IPS-18a (cell line): ENCODE measurements at regions not wholly inside any gene's neighbourhood (a gene's known extent, or its start where the extent isn't known, plus 50 kb on each side); places are given as distances from the start of the nearest gene placed in this dataset.
"Not testable (repeated sequence)": the region's sequence is repeated elsewhere in the genome, so short reads cannot be mapped to it uniquely, and the experiment has no call there.

Experiments
- H3K27ac ChIP-seq: one replicate; pipeline ENCODE4 v1.5.1; 2013; ENCODE audit warnings: low read length
- H3K27me3 ChIP-seq: one replicate; pipeline ENCODE4 v1.6.1; 2013; ENCODE audit warnings: mild to moderate bottlenecking, low read length; ENCODE audit not compliant: control insufficient read depth, insufficient read depth
- H3K36me3 ChIP-seq: one replicate; pipeline ENCODE4 v1.6.1; 2013; ENCODE audit warnings: low read depth, low read length; ENCODE audit not compliant: control insufficient read depth
- H3K4me1 ChIP-seq: one replicate; pipeline ENCODE4 v1.6.1; 2013; ENCODE audit warnings: low read depth, low read length; ENCODE audit not compliant: control insufficient read depth
- H3K4me3 ChIP-seq: one replicate; pipeline ENCODE4 v1.5.1; 2013; ENCODE audit warnings: low read length
- H3K9ac ChIP-seq: one replicate; pipeline ENCODE4 v1.6.1; 2013; ENCODE audit warnings: mild to moderate bottlenecking, low read length, moderate library complexity
- H3K9me3 ChIP-seq: one replicate; pipeline ENCODE4 v1.6.1; 2013; ENCODE audit warnings: low read depth, low read length; ENCODE audit not compliant: control insufficient read depth

GRCh38 chr2:132220589-132220988, 58.8 kb upstream of the ANKRD30BL start:
- not testable (repeated sequence) for H3K9ac ChIP-seq, H3K4me3 ChIP-seq, H3K36me3 ChIP-seq, H3K4me1 ChIP-seq, H3K27me3 ChIP-seq, H3K9me3 ChIP-seq, H3K27ac ChIP-seq

- not testable (repeated sequence) for H3K36me3 ChIP-seq, H3K9ac ChIP-seq, H3K4me3 ChIP-seq, H3K27me3 ChIP-seq, H3K9me3 ChIP-seq, H3K4me1 ChIP-seq, H3K27ac ChIP-seq
These were observed 60.1 kb upstream of the ANKRD30BL start for GRCh38 chr2:132221886-132222285.

GRCh38 chr2:132252191-132252893, 90.6 kb upstream of the ANKRD30BL start:
- no peak overlapping the region for H3K9ac ChIP-seq
- H3K36me3 ChIP-seq, result no peaks in the 10 kb centered on the region
- H3K9me3 ChIP-seq, result no peaks in the 10 kb centered on the region
- H3K4me3 ChIP-seq, result no peak overlapping the region
- no peaks in the 10 kb centered on the region for H3K27me3 ChIP-seq
- no peaks in the 10 kb centered on the region for H3K4me1 ChIP-seq
- H3K27ac ChIP-seq, result no peak overlapping the region

GRCh38 chr2:132252894-132253264, 91.1 kb upstream of the ANKRD30BL start:
- H3K27ac ChIP-seq, result no peak overlapping the region
- no peaks in the 10 kb centered on the region for H3K27me3 ChIP-seq
- no peak overlapping the region for H3K4me3 ChIP-seq
- H3K36me3 ChIP-seq, result no peaks in the 10 kb centered on the region
- no peak overlapping the region for H3K9ac ChIP-seq
- no peaks in the 10 kb centered on the region for H3K9me3 ChIP-seq
- no peaks in the 10 kb centered on the region for H3K4me1 ChIP-seq

GRCh38 chr2:132253496-132254305, 91.9 kb upstream of the ANKRD30BL start:
- H3K4me1 ChIP-seq, result no peaks in the 10 kb centered on the region
- H3K9ac ChIP-seq, result no peak overlapping the region
- no peak overlapping the region for H3K27ac ChIP-seq

GRCh38 chr2:132254306-132254919, 92.7 kb upstream of the ANKRD30BL start:
- H3K4me3 ChIP-seq, H3K4me1 ChIP-seq, H3K27ac ChIP-seq, H3K36me3 ChIP-seq, H3K27me3 ChIP-seq, H3K9me3 ChIP-seq, H3K9ac ChIP-seq: not testable (repeated sequence)

More at GRCh38 chr2:132253496-132254305, 91.9 kb upstream of the ANKRD30BL start:
- Histone ChIP-seq H3K4me3 (no peak overlapping the region), H3K9me3 (no peaks in the 10 kb centered on the region), H3K36me3 (no peaks in the 10 kb centered on the region), H3K27me3 (no peaks in the 10 kb centered on the region)

- Histone ChIP-seq H3K4me1 (no peaks in the 10 kb centered on the region), H3K36me3 (no peaks in the 10 kb centered on the region), H3K27ac (no peak overlapping the region), H3K9me3 (no peaks in the 10 kb centered on the region), H3K4me3 (no peak overlapping the region), H3K27me3 (no peaks in the 10 kb centered on the region), H3K9ac (no peak overlapping the region)
These were observed 94.0 kb upstream of the ANKRD30BL start for GRCh38 chr2:132255714-132256113.

- no peak overlapping the region for H3K9ac ChIP-seq
- no peak overlapping the region for H3K4me3 ChIP-seq
- H3K9me3 ChIP-seq, result no peaks in the 10 kb centered on the region
- no peaks in the 10 kb centered on the region for H3K27me3 ChIP-seq
- no peaks in the 10 kb centered on the region for H3K4me1 ChIP-seq
- H3K36me3 ChIP-seq, result no peaks in the 10 kb centered on the region
- no peak overlapping the region for H3K27ac ChIP-seq
These were observed 94.6 kb upstream of the ANKRD30BL start for GRCh38 chr2:132256251-132256902.

GRCh38 chr2:132256903-132257300, 95.2 kb upstream of the ANKRD30BL start:
- H3K4me3 ChIP-seq, H3K36me3 ChIP-seq, H3K4me1 ChIP-seq, H3K9me3 ChIP-seq, H3K27ac ChIP-seq, H3K27me3 ChIP-seq, H3K9ac ChIP-seq: not testable (repeated sequence)

GRCh38 chr2:132257301-132258171, 95.8 kb upstream of the ANKRD30BL start:
- not testable (repeated sequence) for H3K9ac ChIP-seq, H3K36me3 ChIP-seq, H3K9me3 ChIP-seq, H3K4me1 ChIP-seq, H3K27ac ChIP-seq, H3K4me3 ChIP-seq, H3K27me3 ChIP-seq

- H3K36me3 ChIP-seq, H3K4me3 ChIP-seq, H3K4me1 ChIP-seq, H3K27me3 ChIP-seq, H3K9ac ChIP-seq, H3K27ac ChIP-seq, H3K9me3 ChIP-seq: not testable (repeated sequence)
These were observed 97.5 kb upstream of the ANKRD30BL start for GRCh38 chr2:132259276-132259675.
